Esophagus muscularis mucosa (tissue), 4 donors: ENCODE measurements at regions not wholly inside any gene's neighbourhood (a gene's known extent, or its start where the extent isn't known, plus 50 kb on each side); places are given as distances from the start of the nearest gene placed in this dataset.

Experiments used
- EP300 ChIP-seq: sonication (generic); formaldehyde crosslinking; IDR thresholded peaks from one replicate; pipeline ENCODE4 v1.6.1; 2017; ENCODE audit warnings: antibody characterized with exemption
- POLR2A ChIP-seq: fragments of 450-650 bp; IDR thresholded peaks from one replicate; pipeline ENCODE4 v1.6.1; 2017; ENCODE audit warnings: antibody characterized with exemption, moderate library complexity, mild to moderate bottlenecking, low read depth
- POLR2AphosphoS5 ChIP-seq, 2 donors: sonication (generic); formaldehyde crosslinking; IDR thresholded peaks; one replicate each; pipeline ENCODE4 v1.6.1; 2017; ENCODE audit warnings: antibody characterized with exemption in 2 of 2
- TF ChIP-seq, protein P1 (sequence below), 3 experiments: fragments of 200-600 bp in 2 of 3; fragments of 450-650 bp in 1 of 3; sonication (generic) in 2 of 3; IDR thresholded peaks; one replicate each; pipeline ENCODE4 v1.5.1; 2017 to 2019; ENCODE audit warnings: antibody characterized with exemption in 3 of 3, mild to moderate bottlenecking in 2 of 3, moderate library complexity in 1 of 3

DNA sequence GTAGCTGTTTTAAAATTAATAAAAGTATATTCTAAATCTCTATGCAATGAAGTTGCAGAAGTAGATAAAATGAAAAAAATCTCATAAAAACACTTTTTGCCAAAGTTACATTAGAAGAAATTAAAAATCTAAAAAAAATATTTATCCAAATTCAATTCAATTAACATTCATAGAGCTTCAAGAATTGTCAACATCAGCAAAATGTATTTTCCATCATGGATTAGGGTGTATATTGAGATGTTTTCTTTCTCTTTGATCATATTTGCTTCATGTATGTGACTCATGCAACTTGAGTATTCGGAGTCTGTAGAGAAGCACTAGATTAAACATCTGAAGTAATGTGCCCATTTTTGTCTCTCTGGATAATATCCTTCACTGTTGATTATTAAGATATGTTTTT lies 415.3 kb upstream of the FAM174A start:
- TF ChIP-seq, protein P1, sequence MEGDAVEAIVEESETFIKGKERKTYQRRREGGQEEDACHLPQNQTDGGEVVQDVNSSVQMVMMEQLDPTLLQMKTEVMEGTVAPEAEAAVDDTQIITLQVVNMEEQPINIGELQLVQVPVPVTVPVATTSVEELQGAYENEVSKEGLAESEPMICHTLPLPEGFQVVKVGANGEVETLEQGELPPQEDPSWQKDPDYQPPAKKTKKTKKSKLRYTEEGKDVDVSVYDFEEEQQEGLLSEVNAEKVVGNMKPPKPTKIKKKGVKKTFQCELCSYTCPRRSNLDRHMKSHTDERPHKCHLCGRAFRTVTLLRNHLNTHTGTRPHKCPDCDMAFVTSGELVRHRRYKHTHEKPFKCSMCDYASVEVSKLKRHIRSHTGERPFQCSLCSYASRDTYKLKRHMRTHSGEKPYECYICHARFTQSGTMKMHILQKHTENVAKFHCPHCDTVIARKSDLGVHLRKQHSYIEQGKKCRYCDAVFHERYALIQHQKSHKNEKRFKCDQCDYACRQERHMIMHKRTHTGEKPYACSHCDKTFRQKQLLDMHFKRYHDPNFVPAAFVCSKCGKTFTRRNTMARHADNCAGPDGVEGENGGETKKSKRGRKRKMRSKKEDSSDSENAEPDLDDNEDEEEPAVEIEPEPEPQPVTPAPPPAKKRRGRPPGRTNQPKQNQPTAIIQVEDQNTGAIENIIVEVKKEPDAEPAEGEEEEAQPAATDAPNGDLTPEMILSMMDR (IDR thresholded peaks at IDR 0.05), result no peak
- TF ChIP-seq POLR2A, result no peak
- no peak for TF ChIP-seq EP300
- TF ChIP-seq POLR2AphosphoS5 (IDR thresholded peaks at IDR 0.05), result no peak
